WTC11 (cell line): ENCODE measurements at regions not wholly inside any gene's neighbourhood (a gene's known extent, or its start where the extent isn't known, plus 50 kb on each side); places are given as distances from the start of the nearest gene placed in this dataset.

Source experiments
- ATAC-seq: fragments of 200-7000 bp; cut with Tn5 transposase; 2 replicates; pipeline ENCODE4 v1.10.0; 2021; ENCODE audit warnings: mild to moderate bottlenecking, moderate library complexity
- CTCF ChIA-PET: fragments of 300-600 bp; sonication (Branson Sonifier 250); formaldehyde crosslinking; loops from one replicate; lab custom pipeline; 2021; ENCODE audit warnings: antibody characterized with exemption; lab: Charles Lee
- POLR2A ChIA-PET: fragments of 350-600 bp; sonication (Branson Sonifier 250); formaldehyde crosslinking; loops from one replicate; lab custom pipeline; 2021; ENCODE audit warnings: antibody characterized with exemption; lab: Charles Lee
- DNase-seq: peaks from one replicate; pipeline ENCODE4 v3.0.0; 2021; ENCODE audit warnings: low spot score
- H3K27ac Mint-ChIP-seq: 2 replicates; pipeline ENCODE4 v1.8.0; 2021; ENCODE audit warnings: mixed read lengths
- H3K27me3 Mint-ChIP-seq: 2 replicates; pipeline ENCODE4 v1.8.0; 2021; ENCODE audit warnings: low read depth, mild to moderate bottlenecking, moderate library complexity, mixed read lengths
- H3K36me3 Mint-ChIP-seq: 2 replicates; pipeline ENCODE4 v1.8.0; 2021; ENCODE audit warnings: mixed read lengths
- H3K4me1 Mint-ChIP-seq: 2 replicates; pipeline ENCODE4 v1.8.0; 2022; ENCODE audit warnings: mixed read lengths
- H3K4me3 Mint-ChIP-seq: 2 replicates; pipeline ENCODE4 v1.8.0; 2021; ENCODE audit warnings: mild to moderate bottlenecking, moderate library complexity, mixed read lengths
- H3K9me3 Mint-ChIP-seq: 2 replicates; pipeline ENCODE4 v1.8.0; 2021; ENCODE audit warnings: mixed read lengths
- ATF6 ChIP-seq: sonication (generic); formaldehyde crosslinking; IDR thresholded peaks from 2 replicates; pipeline ENCODE4 v1.8.1; 2023; ENCODE audit warnings: mild to moderate bottlenecking, missing genetic modification reagents
- CREM ChIP-seq: sonication (generic); formaldehyde crosslinking; IDR thresholded peaks from 2 replicates; pipeline ENCODE4 v1.8.1; 2022; ENCODE audit warnings: mild to moderate bottlenecking, missing genetic modification reagents, moderate library complexity
- ESRRA ChIP-seq: sonication (generic); formaldehyde crosslinking; IDR thresholded peaks from 2 replicates; pipeline ENCODE4 v1.8.1; 2022; ENCODE audit warnings: mild to moderate bottlenecking, missing genetic modification reagents, borderline replicate concordance
- ETV6 ChIP-seq: sonication (generic); formaldehyde crosslinking; IDR thresholded peaks from 2 replicates; pipeline ENCODE4 v1.8.1; 2022; ENCODE audit warnings: mild to moderate bottlenecking, missing genetic modification reagents
- GABPB1 ChIP-seq: sonication (generic); formaldehyde crosslinking; IDR thresholded peaks from 2 replicates; pipeline ENCODE4 v1.8.1; 2023; ENCODE audit warnings: mild to moderate bottlenecking, missing genetic modification reagents
- IRF1 ChIP-seq: sonication (generic); formaldehyde crosslinking; IDR thresholded peaks from 2 replicates; pipeline ENCODE4 v1.8.0; 2023; ENCODE audit warnings: missing genetic modification reagents
- JUN ChIP-seq: sonication (generic); formaldehyde crosslinking; IDR thresholded peaks from 2 replicates; pipeline ENCODE4 v1.8.0; 2023; ENCODE audit warnings: mild to moderate bottlenecking, missing genetic modification reagents
- NFATC4 ChIP-seq: fragments of 250-450 bp; sonication (Bioruptor Pico); IDR thresholded peaks from 2 replicates; pipeline ENCODE4 v1.9.0; 2021; ENCODE audit warnings: mild to moderate bottlenecking
- NR2C2 ChIP-seq: sonication (generic); formaldehyde crosslinking; IDR thresholded peaks from 2 replicates; pipeline ENCODE4 v1.8.0; 2022; ENCODE audit warnings: mild to moderate bottlenecking, missing genetic modification reagents
- STAT6 ChIP-seq: sonication (generic); formaldehyde crosslinking; conservative IDR thresholded peaks from 2 replicates; pipeline ENCODE4 v1.8.1; 2023; ENCODE audit warnings: mild to moderate bottlenecking, low read depth, missing genetic modification reagents, moderate library complexity
- TEAD4 ChIP-seq: sonication (generic); formaldehyde crosslinking; IDR thresholded peaks from 2 replicates; pipeline ENCODE4 v1.8.0; 2022; ENCODE audit warnings: mild to moderate bottlenecking, missing genetic modification reagents
- ZNF396 ChIP-seq: fragments of 250-450 bp; sonication (Bioruptor Pico); IDR thresholded peaks from 2 replicates; pipeline ENCODE4 v1.8.0; 2021; ENCODE audit warnings: mild to moderate bottlenecking, moderate library complexity, borderline replicate concordance
- TF ChIP-seq, protein P1 (sequence below): sonication (generic); formaldehyde crosslinking; IDR thresholded peaks from 2 replicates; pipeline ENCODE4 v1.8.0; 2022; ENCODE audit warnings: mild to moderate bottlenecking, missing genetic modification reagents
- TF ChIP-seq, protein P2 (sequence below): sonication (generic); formaldehyde crosslinking; IDR thresholded peaks from 2 replicates; pipeline ENCODE4 v1.8.1; 2023; ENCODE audit warnings: mild to moderate bottlenecking, missing genetic modification reagents, borderline replicate concordance
- TF ChIP-seq, protein P3 (sequence below): sonication (generic); formaldehyde crosslinking; IDR thresholded peaks from 2 replicates; pipeline ENCODE4 v1.8.0; 2022; ENCODE audit warnings: missing genetic modification reagents
- TF ChIP-seq, protein P4 (sequence below): sonication (generic); formaldehyde crosslinking; IDR thresholded peaks from 2 replicates; pipeline ENCODE4 v1.8.1; 2023; ENCODE audit warnings: mild to moderate bottlenecking, moderate library complexity, missing genetic modification reagents

DNA sequence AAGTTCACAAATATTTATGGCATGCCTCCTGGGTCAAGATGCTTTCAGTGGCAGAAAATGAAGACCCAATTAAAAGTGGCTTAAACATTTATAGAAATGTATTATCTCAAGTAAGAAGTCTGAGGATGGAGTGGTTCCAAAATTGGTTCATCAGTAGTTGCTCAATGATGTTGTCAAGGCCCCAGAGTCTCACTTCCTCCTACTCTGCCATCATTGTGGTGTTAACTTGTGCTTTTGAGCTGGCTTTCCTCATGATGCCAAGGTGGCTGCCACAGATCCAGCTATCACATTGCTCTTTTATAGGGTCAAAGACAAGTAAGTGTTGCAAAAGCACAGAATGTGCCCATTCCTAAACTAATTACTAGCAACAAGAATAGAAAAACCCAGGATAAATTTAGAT lies 404.6 kb upstream of the NRP1 start:
- no peaks in the 10 kb centered on the region for H3K27me3 Mint-ChIP-seq
- no peak for TF ChIP-seq CREM (CRISPR knock-in tag)
- no peak for TF ChIP-seq JUN
- TF ChIP-seq, protein P1, sequence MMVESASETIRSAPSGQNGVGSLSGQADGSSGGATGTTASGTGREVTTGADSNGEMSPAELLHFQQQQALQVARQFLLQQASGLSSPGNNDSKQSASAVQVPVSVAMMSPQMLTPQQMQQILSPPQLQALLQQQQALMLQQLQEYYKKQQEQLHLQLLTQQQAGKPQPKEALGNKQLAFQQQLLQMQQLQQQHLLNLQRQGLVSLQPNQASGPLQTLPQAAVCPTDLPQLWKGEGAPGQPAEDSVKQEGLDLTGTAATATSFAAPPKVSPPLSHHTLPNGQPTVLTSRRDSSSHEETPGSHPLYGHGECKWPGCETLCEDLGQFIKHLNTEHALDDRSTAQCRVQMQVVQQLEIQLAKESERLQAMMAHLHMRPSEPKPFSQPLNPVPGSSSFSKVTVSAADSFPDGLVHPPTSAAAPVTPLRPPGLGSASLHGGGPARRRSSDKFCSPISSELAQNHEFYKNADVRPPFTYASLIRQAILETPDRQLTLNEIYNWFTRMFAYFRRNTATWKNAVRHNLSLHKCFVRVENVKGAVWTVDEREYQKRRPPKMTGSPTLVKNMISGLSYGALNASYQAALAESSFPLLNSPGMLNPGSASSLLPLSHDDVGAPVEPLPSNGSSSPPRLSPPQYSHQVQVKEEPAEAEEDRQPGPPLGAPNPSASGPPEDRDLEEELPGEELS, result no peak
- TF ChIP-seq NFATC4 (CRISPR knock-in tag), result no peak
- TF ChIP-seq ZNF396 (CRISPR knock-in tag), result no peak
- TF ChIP-seq, protein P2, sequence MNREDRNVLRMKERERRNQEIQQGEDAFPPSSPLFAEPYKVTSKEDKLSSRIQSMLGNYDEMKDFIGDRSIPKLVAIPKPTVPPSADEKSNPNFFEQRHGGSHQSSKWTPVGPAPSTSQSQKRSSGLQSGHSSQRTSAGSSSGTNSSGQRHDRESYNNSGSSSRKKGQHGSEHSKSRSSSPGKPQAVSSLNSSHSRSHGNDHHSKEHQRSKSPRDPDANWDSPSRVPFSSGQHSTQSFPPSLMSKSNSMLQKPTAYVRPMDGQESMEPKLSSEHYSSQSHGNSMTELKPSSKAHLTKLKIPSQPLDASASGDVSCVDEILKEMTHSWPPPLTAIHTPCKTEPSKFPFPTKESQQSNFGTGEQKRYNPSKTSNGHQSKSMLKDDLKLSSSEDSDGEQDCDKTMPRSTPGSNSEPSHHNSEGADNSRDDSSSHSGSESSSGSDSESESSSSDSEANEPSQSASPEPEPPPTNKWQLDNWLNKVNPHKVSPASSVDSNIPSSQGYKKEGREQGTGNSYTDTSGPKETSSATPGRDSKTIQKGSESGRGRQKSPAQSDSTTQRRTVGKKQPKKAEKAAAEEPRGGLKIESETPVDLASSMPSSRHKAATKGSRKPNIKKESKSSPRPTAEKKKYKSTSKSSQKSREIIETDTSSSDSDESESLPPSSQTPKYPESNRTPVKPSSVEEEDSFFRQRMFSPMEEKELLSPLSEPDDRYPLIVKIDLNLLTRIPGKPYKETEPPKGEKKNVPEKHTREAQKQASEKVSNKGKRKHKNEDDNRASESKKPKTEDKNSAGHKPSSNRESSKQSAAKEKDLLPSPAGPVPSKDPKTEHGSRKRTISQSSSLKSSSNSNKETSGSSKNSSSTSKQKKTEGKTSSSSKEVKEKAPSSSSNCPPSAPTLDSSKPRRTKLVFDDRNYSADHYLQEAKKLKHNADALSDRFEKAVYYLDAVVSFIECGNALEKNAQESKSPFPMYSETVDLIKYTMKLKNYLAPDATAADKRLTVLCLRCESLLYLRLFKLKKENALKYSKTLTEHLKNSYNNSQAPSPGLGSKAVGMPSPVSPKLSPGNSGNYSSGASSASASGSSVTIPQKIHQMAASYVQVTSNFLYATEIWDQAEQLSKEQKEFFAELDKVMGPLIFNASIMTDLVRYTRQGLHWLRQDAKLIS (CRISPR knock-in tag), result no peak
- TF ChIP-seq, protein P3, sequence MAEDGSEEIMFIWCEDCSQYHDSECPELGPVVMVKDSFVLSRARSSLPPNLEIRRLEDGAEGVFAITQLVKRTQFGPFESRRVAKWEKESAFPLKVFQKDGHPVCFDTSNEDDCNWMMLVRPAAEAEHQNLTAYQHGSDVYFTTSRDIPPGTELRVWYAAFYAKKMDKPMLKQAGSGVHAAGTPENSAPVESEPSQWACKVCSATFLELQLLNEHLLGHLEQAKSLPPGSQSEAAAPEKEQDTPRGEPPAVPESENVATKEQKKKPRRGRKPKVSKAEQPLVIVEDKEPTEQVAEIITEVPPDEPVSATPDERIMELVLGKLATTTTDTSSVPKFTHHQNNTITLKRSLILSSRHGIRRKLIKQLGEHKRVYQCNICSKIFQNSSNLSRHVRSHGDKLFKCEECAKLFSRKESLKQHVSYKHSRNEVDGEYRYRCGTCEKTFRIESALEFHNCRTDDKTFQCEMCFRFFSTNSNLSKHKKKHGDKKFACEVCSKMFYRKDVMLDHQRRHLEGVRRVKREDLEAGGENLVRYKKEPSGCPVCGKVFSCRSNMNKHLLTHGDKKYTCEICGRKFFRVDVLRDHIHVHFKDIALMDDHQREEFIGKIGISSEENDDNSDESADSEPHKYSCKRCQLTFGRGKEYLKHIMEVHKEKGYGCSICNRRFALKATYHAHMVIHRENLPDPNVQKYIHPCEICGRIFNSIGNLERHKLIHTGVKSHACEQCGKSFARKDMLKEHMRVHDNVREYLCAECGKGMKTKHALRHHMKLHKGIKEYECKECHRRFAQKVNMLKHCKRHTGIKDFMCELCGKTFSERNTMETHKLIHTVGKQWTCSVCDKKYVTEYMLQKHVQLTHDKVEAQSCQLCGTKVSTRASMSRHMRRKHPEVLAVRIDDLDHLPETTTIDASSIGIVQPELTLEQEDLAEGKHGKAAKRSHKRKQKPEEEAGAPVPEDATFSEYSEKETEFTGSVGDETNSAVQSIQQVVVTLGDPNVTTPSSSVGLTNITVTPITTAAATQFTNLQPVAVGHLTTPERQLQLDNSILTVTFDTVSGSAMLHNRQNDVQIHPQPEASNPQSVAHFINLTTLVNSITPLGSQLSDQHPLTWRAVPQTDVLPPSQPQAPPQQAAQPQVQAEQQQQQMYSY (CRISPR knock-in tag), result no peak
- TF ChIP-seq, protein P4, sequence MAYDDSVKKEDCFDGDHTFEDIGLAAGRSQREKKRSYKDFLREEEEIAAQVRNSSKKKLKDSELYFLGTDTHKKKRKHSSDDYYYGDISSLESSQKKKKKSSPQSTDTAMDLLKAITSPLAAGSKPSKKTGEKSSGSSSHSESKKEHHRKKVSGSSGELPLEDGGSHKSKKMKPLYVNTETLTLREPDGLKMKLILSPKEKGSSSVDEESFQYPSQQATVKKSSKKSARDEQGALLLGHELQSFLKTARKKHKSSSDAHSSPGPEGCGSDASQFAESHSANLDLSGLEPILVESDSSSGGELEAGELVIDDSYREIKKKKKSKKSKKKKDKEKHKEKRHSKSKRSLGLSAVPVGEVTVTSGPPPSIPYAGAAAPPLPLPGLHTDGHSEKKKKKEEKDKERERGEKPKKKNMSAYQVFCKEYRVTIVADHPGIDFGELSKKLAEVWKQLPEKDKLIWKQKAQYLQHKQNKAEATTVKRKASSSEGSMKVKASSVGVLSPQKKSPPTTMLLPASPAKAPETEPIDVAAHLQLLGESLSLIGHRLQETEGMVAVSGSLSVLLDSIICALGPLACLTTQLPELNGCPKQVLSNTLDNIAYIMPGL (CRISPR knock-in tag), result no peak
- no peak for TF ChIP-seq TEAD4
- no peak for TF ChIP-seq ETV6
- no peak for TF ChIP-seq NR2C2
- TF ChIP-seq ATF6 (CRISPR knock-in tag), result no peak
- TF ChIP-seq ESRRA (CRISPR knock-in tag), result no peak
- no peak for TF ChIP-seq IRF1 (CRISPR knock-in tag)
- no peak for TF ChIP-seq STAT6 (CRISPR knock-in tag)
- TF ChIP-seq GABPB1 (CRISPR knock-in tag), result no peak
- peaks cover 13% of the 10 kb centered on the region for H3K9me3 Mint-ChIP-seq
- H3K4me3 Mint-ChIP-seq, result no peak overlapping the region
- ATAC-seq (no peak), DNase-seq (no peak)
- CTCF ChIA-PET, result no interaction called here
- POLR2A ChIA-PET, result no interaction called here
- H3K27ac Mint-ChIP-seq, result no peak overlapping the region
- H3K4me1 Mint-ChIP-seq, result no peaks in the 10 kb centered on the region
- H3K36me3 Mint-ChIP-seq, result no peaks in the 10 kb centered on the region
